Liver (tissue), 8 donors: ENCODE measurements at regions not wholly inside any gene's neighbourhood (a gene's known extent, or its start where the extent isn't known, plus 50 kb on each side); places are given as distances from the start of the nearest gene placed in this dataset.

Experiments
- DNase-seq: peaks from one replicate; pipeline ENCODE4 v3.0.0-alpha.2; 2017; ENCODE audit warnings: low spot score
- H3K27ac ChIP-seq, 2 donors: one replicate each; pipeline ENCODE4 v1.7.0; 2013; ENCODE audit warnings: inconsistent platforms in 2 of 2, low read length in 2 of 2, control low read depth in 1 of 2, low read depth in 1 of 2, mild to moderate bottlenecking in 1 of 2
- H3K27me3 ChIP-seq, 4 donors: one replicate each; pipeline versions ENCODE4 v1.6.1 to v1.7.0; 2013; ENCODE audit warnings: low read length in 3 of 4, inconsistent platforms in 1 of 4, mild to moderate bottlenecking in 1 of 4, moderate library complexity in 1 of 4; ENCODE audit not compliant: control insufficient read depth in 4 of 4, insufficient read depth in 4 of 4
- H3K36me3 ChIP-seq, 4 donors: one replicate each; pipeline versions ENCODE4 v1.6.1 to v1.7.0; 2013; ENCODE audit warnings: low read length in 3 of 4, mild to moderate bottlenecking in 3 of 4, low read depth in 1 of 4, moderate library complexity in 1 of 4; ENCODE audit not compliant: control insufficient read depth in 4 of 4, insufficient read depth in 3 of 4
- H3K4me1 ChIP-seq, 4 donors: one replicate each; pipeline versions ENCODE4 v1.6.1 to v1.7.0; 2013; ENCODE audit warnings: low read length in 3 of 4, mild to moderate bottlenecking in 3 of 4, moderate library complexity in 1 of 4; ENCODE audit not compliant: control insufficient read depth in 4 of 4, insufficient read depth in 4 of 4
- H3K4me3 ChIP-seq, 3 donors: one replicate each; pipeline versions ENCODE4 v1.6.1 to v1.7.0; 2013; ENCODE audit warnings: low read length in 3 of 3, control low read depth in 1 of 3, low read depth in 1 of 3, mild to moderate bottlenecking in 1 of 3
- H3K9ac ChIP-seq, 2 donors: one replicate each; pipeline ENCODE4 v1.7.0; 2013; ENCODE audit warnings: low read length in 2 of 2, mild to moderate bottlenecking in 2 of 2, moderate library complexity in 2 of 2, control low read depth in 1 of 2, low read depth in 1 of 2
- H3K9me3 ChIP-seq, 4 donors: one replicate each; pipeline versions ENCODE4 v1.6.1 to v1.7.0; 2013; ENCODE audit warnings: low read length in 3 of 4; ENCODE audit not compliant: control insufficient read depth in 4 of 4
- ATF3 ChIP-seq: IDR thresholded peaks from 2 replicates; pipeline ENCODE4 v1.6.1; 2016; ENCODE audit warnings: antibody characterized with exemption
- EGR1 ChIP-seq, 2 donors: IDR thresholded peaks; 2 replicates each; pipeline ENCODE4 v1.6.1; 2016 to 2018; ENCODE audit warnings: antibody characterized with exemption in 2 of 2, low read depth in 2 of 2
- FOXA1 ChIP-seq: IDR thresholded peaks from 2 replicates; pipeline ENCODE4 v1.6.1; 2016; ENCODE audit warnings: antibody characterized with exemption
- FOXA2 ChIP-seq: IDR thresholded peaks from 2 replicates; pipeline ENCODE4 v1.6.1; 2016; ENCODE audit warnings: antibody characterized with exemption
- GABPA ChIP-seq, 2 donors: IDR thresholded peaks in 1 of 2; conservative IDR thresholded peaks in 1 of 2; 2 replicates each; pipeline ENCODE4 v1.6.1; 2016; ENCODE audit warnings: antibody characterized with exemption in 2 of 2, mild to moderate bottlenecking in 1 of 2, moderate library complexity in 1 of 2
- HNF4G ChIP-seq: IDR thresholded peaks from 2 replicates; pipeline ENCODE4 v1.6.1; 2016; ENCODE audit warnings: antibody characterized with exemption
- JUND ChIP-seq, 2 donors: IDR thresholded peaks; 2 replicates each; pipeline ENCODE4 v1.6.1; 2016; ENCODE audit warnings: antibody characterized with exemption in 2 of 2
- NR2F2 ChIP-seq: IDR thresholded peaks from 2 replicates; pipeline ENCODE4 v1.6.1; 2016; ENCODE audit warnings: antibody characterized with exemption
- RAD21 ChIP-seq, 2 donors: IDR thresholded peaks; 2 replicates each; pipeline ENCODE4 v1.6.1; 2016; ENCODE audit warnings: antibody characterized with exemption in 2 of 2, mild to moderate bottlenecking in 2 of 2
- RXRA ChIP-seq, 2 donors: IDR thresholded peaks; 2 replicates each; pipeline ENCODE4 v1.6.1; 2017 to 2018; ENCODE audit warnings: antibody characterized with exemption in 2 of 2, mild to moderate bottlenecking in 1 of 2
- SP1 ChIP-seq: IDR thresholded peaks from 2 replicates; pipeline ENCODE4 v1.6.1; 2018; ENCODE audit warnings: antibody characterized with exemption, mild to moderate bottlenecking
- TAF1 ChIP-seq: conservative IDR thresholded peaks from 2 replicates; pipeline ENCODE4 v1.6.1; 2016; ENCODE audit warnings: antibody characterized with exemption, mild to moderate bottlenecking
- YY1 ChIP-seq: IDR thresholded peaks from 2 replicates; pipeline ENCODE4 v1.6.1; 2016; ENCODE audit warnings: antibody characterized with exemption, mild to moderate bottlenecking
- ZBTB33 ChIP-seq: IDR thresholded peaks from 2 replicates; pipeline ENCODE4 v1.6.1; 2016; ENCODE audit warnings: antibody characterized with exemption
- WGBS: extraction: QIAGEN DNeasy Blood & Tissue Kit; methylation state at CpG from one replicate; pipeline ENCODE4 v1.1.7; 2013; 5-methylcytosine and 5-hydroxymethylcytosine counted together
- TF ChIP-seq, protein P1 (sequence below): fragments of 150-350 bp; IDR thresholded peaks from 2 replicates; pipeline ENCODE4 v1.5.1; 2017; ENCODE audit warnings: improper control_type of control experiment, low read depth, low read length; ENCODE audit not compliant: missing input control
- TF ChIP-seq, protein P2 (sequence below): IDR thresholded peaks from 2 replicates; pipeline ENCODE4 v1.6.1; 2016; ENCODE audit warnings: antibody characterized with exemption, mild to moderate bottlenecking
- TF ChIP-seq, protein P3 (sequence below): IDR thresholded peaks from 2 replicates; pipeline ENCODE4 v1.6.1; 2016; ENCODE audit warnings: antibody characterized with exemption
- donor health status: healthy.
- donor health status: healthy.
- donor health status: healthy.
- donor health status: healthy.
- donor health status: healthy.

- WGBS = 74% methylated on average over 3 of the region's 3 CpGs
- TF ChIP-seq RXRA (IDR thresholded peaks at IDR 0.05) (no peak), FOXA2 (no peak)
- H3K36me3 ChIP-seq = no peaks in the 10 kb centered on the region
Measured at GRCh38 chr18:52131845-52132244, 208.2 kb upstream of the DCC start.

DNA sequence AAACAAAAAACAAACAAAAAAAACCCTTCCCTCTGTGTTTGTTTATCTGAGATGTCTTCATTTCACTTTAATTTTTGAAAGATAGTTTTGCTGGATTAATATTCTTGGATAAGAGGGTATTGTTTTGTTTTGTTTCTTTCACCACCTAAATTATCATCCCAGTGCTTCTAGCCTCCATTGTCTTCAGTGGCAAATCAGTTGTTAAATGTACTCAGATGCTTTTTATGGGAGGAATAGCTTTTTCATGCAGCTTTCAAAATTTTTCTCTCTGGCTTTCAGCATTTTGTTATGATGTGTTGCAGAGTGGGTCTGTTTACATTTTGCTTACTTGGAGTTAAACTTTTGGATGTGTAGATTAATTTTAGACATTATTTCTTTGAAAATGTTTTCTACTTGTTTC, 203.5 kb upstream of the DCC start:
- H3K4me1 ChIP-seq = no peaks in the 10 kb centered on the region
- no peak for DNase-seq
- H3K36me3 ChIP-seq = no peaks in the 10 kb centered on the region
- peaks cover 0 to 7% (median 4%) of the 10 kb centered on the region in 4 donors for H3K9me3 ChIP-seq
- H3K27ac ChIP-seq = no peak overlapping the region
- H3K4me3 ChIP-seq = no peak overlapping the region
- no peak overlapping the region for H3K9ac ChIP-seq
- TF ChIP-seq, protein P1, sequence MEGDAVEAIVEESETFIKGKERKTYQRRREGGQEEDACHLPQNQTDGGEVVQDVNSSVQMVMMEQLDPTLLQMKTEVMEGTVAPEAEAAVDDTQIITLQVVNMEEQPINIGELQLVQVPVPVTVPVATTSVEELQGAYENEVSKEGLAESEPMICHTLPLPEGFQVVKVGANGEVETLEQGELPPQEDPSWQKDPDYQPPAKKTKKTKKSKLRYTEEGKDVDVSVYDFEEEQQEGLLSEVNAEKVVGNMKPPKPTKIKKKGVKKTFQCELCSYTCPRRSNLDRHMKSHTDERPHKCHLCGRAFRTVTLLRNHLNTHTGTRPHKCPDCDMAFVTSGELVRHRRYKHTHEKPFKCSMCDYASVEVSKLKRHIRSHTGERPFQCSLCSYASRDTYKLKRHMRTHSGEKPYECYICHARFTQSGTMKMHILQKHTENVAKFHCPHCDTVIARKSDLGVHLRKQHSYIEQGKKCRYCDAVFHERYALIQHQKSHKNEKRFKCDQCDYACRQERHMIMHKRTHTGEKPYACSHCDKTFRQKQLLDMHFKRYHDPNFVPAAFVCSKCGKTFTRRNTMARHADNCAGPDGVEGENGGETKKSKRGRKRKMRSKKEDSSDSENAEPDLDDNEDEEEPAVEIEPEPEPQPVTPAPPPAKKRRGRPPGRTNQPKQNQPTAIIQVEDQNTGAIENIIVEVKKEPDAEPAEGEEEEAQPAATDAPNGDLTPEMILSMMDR = no peak
- no peak for TF ChIP-seq EGR1 (IDR thresholded peaks at IDR 0.05; ENCODE audit: low read depth in 2 of 2)
- TF ChIP-seq SP1 = no peak
- TF ChIP-seq RAD21 (IDR thresholded peaks at IDR 0.05) = no peak
- TF ChIP-seq RXRA (IDR thresholded peaks at IDR 0.05) = no peak
- TF ChIP-seq HNF4G = no peak
- TF ChIP-seq TAF1 = no peak
- TF ChIP-seq, protein P2, sequence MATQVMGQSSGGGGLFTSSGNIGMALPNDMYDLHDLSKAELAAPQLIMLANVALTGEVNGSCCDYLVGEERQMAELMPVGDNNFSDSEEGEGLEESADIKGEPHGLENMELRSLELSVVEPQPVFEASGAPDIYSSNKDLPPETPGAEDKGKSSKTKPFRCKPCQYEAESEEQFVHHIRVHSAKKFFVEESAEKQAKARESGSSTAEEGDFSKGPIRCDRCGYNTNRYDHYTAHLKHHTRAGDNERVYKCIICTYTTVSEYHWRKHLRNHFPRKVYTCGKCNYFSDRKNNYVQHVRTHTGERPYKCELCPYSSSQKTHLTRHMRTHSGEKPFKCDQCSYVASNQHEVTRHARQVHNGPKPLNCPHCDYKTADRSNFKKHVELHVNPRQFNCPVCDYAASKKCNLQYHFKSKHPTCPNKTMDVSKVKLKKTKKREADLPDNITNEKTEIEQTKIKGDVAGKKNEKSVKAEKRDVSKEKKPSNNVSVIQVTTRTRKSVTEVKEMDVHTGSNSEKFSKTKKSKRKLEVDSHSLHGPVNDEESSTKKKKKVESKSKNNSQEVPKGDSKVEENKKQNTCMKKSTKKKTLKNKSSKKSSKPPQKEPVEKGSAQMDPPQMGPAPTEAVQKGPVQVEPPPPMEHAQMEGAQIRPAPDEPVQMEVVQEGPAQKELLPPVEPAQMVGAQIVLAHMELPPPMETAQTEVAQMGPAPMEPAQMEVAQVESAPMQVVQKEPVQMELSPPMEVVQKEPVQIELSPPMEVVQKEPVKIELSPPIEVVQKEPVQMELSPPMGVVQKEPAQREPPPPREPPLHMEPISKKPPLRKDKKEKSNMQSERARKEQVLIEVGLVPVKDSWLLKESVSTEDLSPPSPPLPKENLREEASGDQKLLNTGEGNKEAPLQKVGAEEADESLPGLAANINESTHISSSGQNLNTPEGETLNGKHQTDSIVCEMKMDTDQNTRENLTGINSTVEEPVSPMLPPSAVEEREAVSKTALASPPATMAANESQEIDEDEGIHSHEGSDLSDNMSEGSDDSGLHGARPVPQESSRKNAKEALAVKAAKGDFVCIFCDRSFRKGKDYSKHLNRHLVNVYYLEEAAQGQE = no peak
- TF ChIP-seq JUND (IDR thresholded peaks at IDR 0.05) = no peak
- no peaks in the 10 kb centered on the region for H3K27me3 ChIP-seq

More at GRCh38 chr18:52131845-52132244, 208.2 kb upstream of the DCC start:
- Histone ChIP-seq H3K9ac (no peak overlapping the region), H3K27me3 (no peaks in the 10 kb centered on the region), H3K4me1 (no peaks in the 10 kb centered on the region), H3K4me3 (no peak overlapping the region), H3K9me3 (peaks cover 0 to 7% (median 0%) of the 10 kb centered on the region in 4 donors), H3K27ac (no peak overlapping the region)
- DNase-seq = no peak

DNA sequence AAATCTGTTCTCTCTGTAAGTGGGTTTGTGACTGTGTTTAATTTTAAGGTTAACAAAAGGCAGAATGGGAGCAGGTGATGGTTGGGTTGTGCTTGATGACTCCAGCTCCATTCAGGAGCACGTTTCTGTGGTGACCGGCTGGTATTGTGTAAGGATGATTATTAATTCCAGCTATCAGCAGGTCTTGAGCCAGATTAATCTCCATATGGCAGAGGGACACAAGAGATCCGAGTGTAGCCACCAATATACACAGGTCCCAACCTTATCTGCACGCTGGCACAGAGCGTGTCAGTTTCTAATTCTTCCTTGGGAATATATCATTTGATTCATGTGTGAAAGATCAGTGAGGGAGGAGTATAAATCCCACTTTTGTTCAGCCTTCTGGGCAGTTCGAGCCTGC, 199.0 kb upstream of the DCC start:
- Histone ChIP-seq H3K36me3 (no peaks in the 10 kb centered on the region), H3K27me3 (peaks cover 0 to 4% (median 0%) of the 10 kb centered on the region in 4 donors), H3K27ac (no peak overlapping the region), H3K9ac (no peak overlapping the region), H3K4me1 (no peaks in the 10 kb centered on the region), H3K4me3 (no peak overlapping the region), H3K9me3 (peaks cover 0 to 5% (median 1%) of the 10 kb centered on the region in 4 donors)
- TF ChIP-seq SP1 (no peak), RAD21 (IDR thresholded peaks at IDR 0.05) (no peak), ATF3 (no peak), ZBTB33 (no peak), YY1 (no peak), TAF1 (no peak), NR2F2 (no peak), GABPA (IDR thresholded peaks at IDR 0.05 in 1 of 2, conservative IDR thresholded peaks at IDR 0.05 in 1 of 2) (no peak), HNF4G (no peak), FOXA1 (no peak)
- TF ChIP-seq, protein P3, sequence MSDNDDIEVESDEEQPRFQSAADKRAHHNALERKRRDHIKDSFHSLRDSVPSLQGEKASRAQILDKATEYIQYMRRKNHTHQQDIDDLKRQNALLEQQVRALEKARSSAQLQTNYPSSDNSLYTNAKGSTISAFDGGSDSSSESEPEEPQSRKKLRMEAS = no peak
- TF ChIP-seq, protein P2 = no peak
- WGBS = 80% methylated on average over 6 of the region's 6 CpGs
- DNase-seq = no peak
